ENCODE measurements at regions not wholly inside any gene's neighbourhood (a gene's known extent, or its start where the extent isn't known, plus 50 kb on each side); places are given as distances from the start of the nearest gene placed in this dataset.

- Histone ChIP-seq H3K9ac (ENCODE audit: low read depth, low read length) (no peak overlapping the region), H3K4me1 (ENCODE audit: insufficient read depth, low read length) (no peaks in the 10 kb centered on the region), H3K36me3 (ENCODE audit: insufficient read depth, low read length) (no peaks in the 10 kb centered on the region), H3K9me3 (ENCODE audit: control insufficient read depth, insufficient read depth, low read length) (no peaks in the 10 kb centered on the region)
Measured at GRCh38 chr16:6837722-6838121, 494.9 kb upstream of the RBFOX1 start.

- no peaks in the 10 kb centered on the region for H3K4me1 ChIP-seq (ENCODE audit: insufficient read depth, low read length)
- no peaks in the 10 kb centered on the region for H3K9me3 ChIP-seq (ENCODE audit: control insufficient read depth, insufficient read depth, low read length)
- H3K9ac ChIP-seq (ENCODE audit: low read depth, low read length): no peak overlapping the region
- H3K36me3 ChIP-seq (ENCODE audit: insufficient read depth, low read length): no peaks in the 10 kb centered on the region
Measured at GRCh38 chr16:6836766-6837165, 495.9 kb upstream of the RBFOX1 start.

GRCh38 chr16:6835941-6836340 lies 496.7 kb upstream of the RBFOX1 start:
- Histone ChIP-seq H3K9ac (ENCODE audit: low read depth, low read length) (no peak overlapping the region), H3K9me3 (ENCODE audit: control insufficient read depth, insufficient read depth, low read length) (no peaks in the 10 kb centered on the region), H3K36me3 (ENCODE audit: insufficient read depth, low read length) (no peaks in the 10 kb centered on the region), H3K4me1 (ENCODE audit: insufficient read depth, low read length) (no peaks in the 10 kb centered on the region)

- Histone ChIP-seq H3K9me3 (ENCODE audit: control insufficient read depth, insufficient read depth, low read length) (no peaks in the 10 kb centered on the region), H3K9ac (ENCODE audit: low read depth, low read length) (no peak overlapping the region), H3K4me1 (ENCODE audit: insufficient read depth, low read length) (no peaks in the 10 kb centered on the region), H3K36me3 (ENCODE audit: insufficient read depth, low read length) (no peaks in the 10 kb centered on the region)
Measured at GRCh38 chr16:6835516-6835915, 497.1 kb upstream of the RBFOX1 start.

- H3K9ac ChIP-seq (ENCODE audit: low read depth, low read length): no peak overlapping the region
- no peaks in the 10 kb centered on the region for H3K9me3 ChIP-seq (ENCODE audit: control insufficient read depth, insufficient read depth, low read length)
- H3K4me1 ChIP-seq (ENCODE audit: insufficient read depth, low read length): no peaks in the 10 kb centered on the region
- no peaks in the 10 kb centered on the region for H3K36me3 ChIP-seq (ENCODE audit: insufficient read depth, low read length)
Measured at GRCh38 chr16:6828690-6829089, 504.0 kb upstream of the RBFOX1 start.

GRCh38 chr16:6827931-6828330 lies 504.7 kb upstream of the RBFOX1 start:
- no peaks in the 10 kb centered on the region for H3K9me3 ChIP-seq (ENCODE audit: control insufficient read depth, insufficient read depth, low read length)
- H3K4me1 ChIP-seq (ENCODE audit: insufficient read depth, low read length): no peaks in the 10 kb centered on the region
- no peaks in the 10 kb centered on the region for H3K36me3 ChIP-seq (ENCODE audit: insufficient read depth, low read length)
- H3K9ac ChIP-seq (ENCODE audit: low read depth, low read length): no peak overlapping the region

GRCh38 chr16:6827267-6827666 lies 505.4 kb upstream of the RBFOX1 start:
- no peaks in the 10 kb centered on the region for H3K9me3 ChIP-seq (ENCODE audit: control insufficient read depth, insufficient read depth, low read length)
- no peak overlapping the region for H3K9ac ChIP-seq (ENCODE audit: low read depth, low read length)
- H3K36me3 ChIP-seq (ENCODE audit: insufficient read depth, low read length): no peaks in the 10 kb centered on the region
- no peaks in the 10 kb centered on the region for H3K4me1 ChIP-seq (ENCODE audit: insufficient read depth, low read length)

- H3K36me3 ChIP-seq (ENCODE audit: insufficient read depth, low read length): no peaks in the 10 kb centered on the region
- H3K4me1 ChIP-seq (ENCODE audit: insufficient read depth, low read length): no peaks in the 10 kb centered on the region
- H3K9ac ChIP-seq (ENCODE audit: low read depth, low read length): no peak overlapping the region
- no peaks in the 10 kb centered on the region for H3K9me3 ChIP-seq (ENCODE audit: control insufficient read depth, insufficient read depth, low read length)
Measured at GRCh38 chr16:6822041-6822440, 510.6 kb upstream of the RBFOX1 start.

GRCh38 chr16:6804461-6804860 lies 528.2 kb upstream of the RBFOX1 start:
- peaks cover 4% of the 10 kb centered on the region; the same call in 1 of the 2 replicates for H3K4me1 ChIP-seq (ENCODE audit: insufficient read depth, low read length)
- H3K36me3 ChIP-seq (ENCODE audit: insufficient read depth, low read length): no peaks in the 10 kb centered on the region
- no peak overlapping the region for H3K9ac ChIP-seq (ENCODE audit: low read depth, low read length)
- no peaks in the 10 kb centered on the region for H3K9me3 ChIP-seq (ENCODE audit: control insufficient read depth, insufficient read depth, low read length)

GRCh38 chr16:6803176-6803575 lies 529.5 kb upstream of the RBFOX1 start:
- Histone ChIP-seq H3K4me1 (ENCODE audit: insufficient read depth, low read length) (peaks cover 4% of the 10 kb centered on the region; the same call in 1 of the 2 replicates), H3K9ac (ENCODE audit: low read depth, low read length) (no peak overlapping the region), H3K36me3 (ENCODE audit: insufficient read depth, low read length) (no peaks in the 10 kb centered on the region), H3K9me3 (ENCODE audit: control insufficient read depth, insufficient read depth, low read length) (no peaks in the 10 kb centered on the region)

- no peak overlapping the region for H3K9ac ChIP-seq (ENCODE audit: low read depth, low read length)
- H3K4me1 ChIP-seq (ENCODE audit: insufficient read depth, low read length): peaks cover 14% of the 10 kb centered on the region; the same call in 1 of the 2 replicates
- no peaks in the 10 kb centered on the region for H3K9me3 ChIP-seq (ENCODE audit: control insufficient read depth, insufficient read depth, low read length)
- no peaks in the 10 kb centered on the region for H3K36me3 ChIP-seq (ENCODE audit: insufficient read depth, low read length)
Measured at GRCh38 chr16:6797223-6797622, 535.4 kb upstream of the RBFOX1 start.

- Histone ChIP-seq H3K4me1 (ENCODE audit: insufficient read depth, low read length) (no peaks in the 10 kb centered on the region), H3K36me3 (ENCODE audit: insufficient read depth, low read length) (no peaks in the 10 kb centered on the region), H3K9ac (ENCODE audit: low read depth, low read length) (no peak overlapping the region), H3K9me3 (ENCODE audit: control insufficient read depth, insufficient read depth, low read length) (no peaks in the 10 kb centered on the region)
Measured at GRCh38 chr16:6777624-6778023, 555.0 kb upstream of the RBFOX1 start.

- no peaks in the 10 kb centered on the region for H3K36me3 ChIP-seq (ENCODE audit: insufficient read depth, low read length)
- H3K9me3 ChIP-seq (ENCODE audit: control insufficient read depth, insufficient read depth, low read length): no peaks in the 10 kb centered on the region
Measured at GRCh38 chr16:6775712-6776111, 556.9 kb upstream of the RBFOX1 start.

GRCh38 chr16:6771956-6772355 lies 560.7 kb upstream of the RBFOX1 start:
- Histone ChIP-seq H3K9ac (ENCODE audit: low read depth, low read length) (no peak overlapping the region), H3K4me1 (ENCODE audit: insufficient read depth, low read length) (no peaks in the 10 kb centered on the region), H3K36me3 (ENCODE audit: insufficient read depth, low read length) (no peaks in the 10 kb centered on the region), H3K9me3 (ENCODE audit: control insufficient read depth, insufficient read depth, low read length) (no peaks in the 10 kb centered on the region)

More at GRCh38 chr16:6775712-6776111, 556.9 kb upstream of the RBFOX1 start:
- H3K4me1 ChIP-seq (ENCODE audit: insufficient read depth, low read length): no peaks in the 10 kb centered on the region
- no peak overlapping the region for H3K9ac ChIP-seq (ENCODE audit: low read depth, low read length)

- no peaks in the 10 kb centered on the region for H3K36me3 ChIP-seq (ENCODE audit: insufficient read depth, low read length)
- no peaks in the 10 kb centered on the region for H3K4me1 ChIP-seq (ENCODE audit: insufficient read depth, low read length)
- H3K9ac ChIP-seq (ENCODE audit: low read depth, low read length): no peak overlapping the region
- no peaks in the 10 kb centered on the region for H3K9me3 ChIP-seq (ENCODE audit: control insufficient read depth, insufficient read depth, low read length)
Measured at GRCh38 chr16:6753553-6753952, 579.1 kb upstream of the RBFOX1 start.

GRCh38 chr16:6751191-6751590 lies 581.5 kb upstream of the RBFOX1 start:
- Histone ChIP-seq H3K9me3 (ENCODE audit: control insufficient read depth, insufficient read depth, low read length) (no peaks in the 10 kb centered on the region), H3K9ac (ENCODE audit: low read depth, low read length) (no peak overlapping the region), H3K36me3 (ENCODE audit: insufficient read depth, low read length) (no peaks in the 10 kb centered on the region), H3K4me1 (ENCODE audit: insufficient read depth, low read length) (no peaks in the 10 kb centered on the region)
